GM23338 (cell line): ENCODE measurements at regions not wholly inside any gene's neighbourhood (a gene's known extent, or its start where the extent isn't known, plus 50 kb on each side); places are given as distances from the start of the nearest gene placed in this dataset.

Experiments
- ATAC-seq: fragments of 200-7000 bp; cut with Tn5 transposase; 3 replicates; pipeline ENCODE4 v1.9.1; 2020
- DNase-seq: peaks from one replicate; pipeline ENCODE4 v3.0.0-alpha.2; 2015; ENCODE audit warnings: low spot score
- H2AFZ ChIP-seq: fragments of 200-600 bp; sonication (generic); 2 replicates; pipeline ENCODE4 v1.8.0; 2016; ENCODE audit warnings: antibody characterized with exemption, mild to moderate bottlenecking, moderate library complexity
- H3F3A ChIP-seq: fragments of 200-600 bp; sonication (generic); replicated peaks from 2 replicates; pipeline ENCODE4 v1.8.0; 2017; ENCODE audit warnings: antibody characterized with exemption, mixed run types, low read depth
- H3K27ac ChIP-seq: fragments of 200-600 bp; sonication (generic); 2 replicates; pipeline ENCODE4 v1.6.1; 2016; ENCODE audit warnings: low read depth
- H3K27me3 ChIP-seq: fragments of 200-600 bp; sonication (generic); 2 replicates; pipeline ENCODE4 v1.8.0; 2016; ENCODE audit warnings: mild to moderate bottlenecking, mixed run types, moderate library complexity; ENCODE audit not compliant: insufficient read depth
- H3K36me3 ChIP-seq: fragments of 200-600 bp; sonication (generic); 2 replicates; pipeline ENCODE4 v1.8.0; 2016; ENCODE audit warnings: mild to moderate bottlenecking; ENCODE audit not compliant: insufficient read depth
- H3K4me1 ChIP-seq: fragments of 200-600 bp; sonication (generic); 2 replicates; pipeline ENCODE4 v1.8.0; 2016; ENCODE audit warnings: mild to moderate bottlenecking, moderate library complexity; ENCODE audit not compliant: insufficient read depth
- H3K4me2 ChIP-seq: fragments of 200-600 bp; sonication (generic); 2 replicates; pipeline ENCODE4 v1.7.1; 2017; ENCODE audit warnings: mixed run types
- H3K4me3 ChIP-seq: fragments of 200-600 bp; sonication (generic); 2 replicates; pipeline ENCODE4 v1.6.1; 2016; ENCODE audit warnings: mixed run types
- H3K79me2 ChIP-seq: fragments of 200-600 bp; sonication (generic); replicated peaks from 2 replicates; pipeline ENCODE4 v1.8.0; 2017; ENCODE audit warnings: mild to moderate bottlenecking; ENCODE audit not compliant: insufficient read depth
- H3K9me2 ChIP-seq: fragments of 200-600 bp; sonication (generic); 2 replicates; pipeline ENCODE4 v1.8.0; 2017; ENCODE audit not compliant: insufficient read depth
- H4K20me1 ChIP-seq: fragments of 200-600 bp; sonication (generic); replicated peaks from 2 replicates; pipeline ENCODE4 v1.8.0; 2017; ENCODE audit warnings: mild to moderate bottlenecking; ENCODE audit not compliant: insufficient read depth
- H3K27ac Mint-ChIP-seq: 2 replicates; pipeline ENCODE4 v1.8.0; 2020; ENCODE audit warnings: inconsistent platforms, mild to moderate bottlenecking, moderate library complexity, mixed read lengths
- H3K27me3 Mint-ChIP-seq: 3 replicates; pipeline ENCODE4 v1.8.0; 2022; ENCODE audit warnings: low read depth, mild to moderate bottlenecking, moderate library complexity, mixed read lengths, inconsistent platforms; ENCODE audit not compliant: insufficient read depth, poor library complexity
- H3K36me3 Mint-ChIP-seq: 3 replicates; pipeline ENCODE4 v1.8.0; 2021; ENCODE audit warnings: low read depth, mild to moderate bottlenecking, inconsistent platforms, moderate library complexity, mixed read lengths
- H3K4me1 Mint-ChIP-seq: 3 replicates; pipeline ENCODE4 v1.8.0; 2020; ENCODE audit warnings: mild to moderate bottlenecking, inconsistent platforms, mixed read lengths
- H3K4me3 Mint-ChIP-seq: 3 replicates; pipeline ENCODE4 v1.8.0; 2021; ENCODE audit warnings: moderate library complexity, mild to moderate bottlenecking, inconsistent platforms, mixed read lengths
- H3K9me3 Mint-ChIP-seq: 3 replicates; pipeline ENCODE4 v1.8.0; 2020; ENCODE audit warnings: moderate library complexity, mild to moderate bottlenecking, inconsistent platforms, mixed read lengths
- CREB1 ChIP-seq: fragments of 250-450 bp; sonication (Bioruptor Pico); IDR thresholded peaks from 2 replicates; pipeline ENCODE4 v1.5.0; 2020; ENCODE audit warnings: low read depth, mild to moderate bottlenecking, moderate library complexity
- CTCF ChIP-seq, 2 experiments: fragments of 200-600 bp in 1 of 2; sonication (generic) in 1 of 2; conservative IDR thresholded peaks; 2 replicates each; pipeline versions ENCODE4 v1.5.1 to v1.6.1; 2016 to 2017; ENCODE audit warnings: antibody characterized with exemption in 2 of 2, low read depth in 2 of 2, mild to moderate bottlenecking in 2 of 2, moderate library complexity in 1 of 2
- EZH2phosphoT487 ChIP-seq: fragments of 200-600 bp; sonication (generic); IDR thresholded peaks from one replicate; pipeline ENCODE4 v1.8.1; 2018; ENCODE audit warnings: antibody characterized with exemption; ENCODE audit not compliant: unreplicated experiment
- NANOG ChIP-seq: IDR thresholded peaks from 2 replicates; pipeline ENCODE4 v1.6.1; 2016; ENCODE audit warnings: antibody characterized with exemption, borderline replicate concordance
- ZNF114 ChIP-seq: fragments of 250-450 bp; sonication (Bioruptor Pico); IDR thresholded peaks from 2 replicates; pipeline ENCODE4 v1.5.0; 2020; ENCODE audit warnings: mild to moderate bottlenecking, moderate library complexity
- ZNF331 ChIP-seq: fragments of 250-450 bp; sonication (Bioruptor Pico); IDR thresholded peaks from 2 replicates; pipeline ENCODE4 v1.5.0; 2020; ENCODE audit warnings: low read depth, mild to moderate bottlenecking, moderate library complexity
- TF ChIP-seq, protein P1 (sequence below): IDR thresholded peaks from one replicate; pipeline ENCODE4 v1.6.1; 2018; ENCODE audit warnings: antibody characterized with exemption; ENCODE audit not compliant: unreplicated experiment
- TF ChIP-seq, protein P2 (sequence below): fragments of 250-450 bp; sonication (Bioruptor Pico); IDR thresholded peaks from 2 replicates; pipeline ENCODE4 v1.5.0; 2020; ENCODE audit warnings: mild to moderate bottlenecking, moderate library complexity

DNA sequence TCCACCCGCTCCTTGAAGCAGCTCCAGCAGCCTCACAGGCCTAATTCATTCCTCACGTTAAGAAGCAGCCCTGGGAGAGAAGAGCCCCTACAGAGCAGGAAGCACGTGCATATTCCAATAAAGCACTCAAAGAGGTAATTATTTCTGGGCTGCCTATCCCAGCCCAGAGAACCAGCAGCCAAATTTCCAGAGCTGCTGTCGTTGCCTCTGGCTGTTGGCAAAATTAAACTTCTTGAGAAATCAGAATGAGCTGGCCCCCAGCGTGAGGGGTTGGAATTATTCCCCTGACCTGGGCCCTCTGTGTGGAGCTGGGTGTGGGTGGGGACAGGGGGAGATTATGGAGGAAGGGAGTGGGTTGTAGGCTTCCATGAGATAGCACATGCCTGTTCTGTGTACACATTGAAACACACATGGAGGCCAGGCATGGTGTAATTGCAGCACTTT lies 86.8 kb upstream of the HSPA9 start:
- H3K36me3 Mint-ChIP-seq: no peaks in the 10 kb centered on the region
- peaks cover 22% of the 10 kb centered on the region for H3K4me1 Mint-ChIP-seq
- TF ChIP-seq CREB1 (CRISPR knock-in tag) (no peak), ZNF331 (CRISPR knock-in tag) (no peak), CTCF (conservative IDR thresholded peaks at IDR 0.05; ENCODE audit: low read depth in 2 of 2) (no peak), ZNF114 (no peak), NANOG (no peak), EZH2phosphoT487 (no peak)
- TF ChIP-seq, protein P1, sequence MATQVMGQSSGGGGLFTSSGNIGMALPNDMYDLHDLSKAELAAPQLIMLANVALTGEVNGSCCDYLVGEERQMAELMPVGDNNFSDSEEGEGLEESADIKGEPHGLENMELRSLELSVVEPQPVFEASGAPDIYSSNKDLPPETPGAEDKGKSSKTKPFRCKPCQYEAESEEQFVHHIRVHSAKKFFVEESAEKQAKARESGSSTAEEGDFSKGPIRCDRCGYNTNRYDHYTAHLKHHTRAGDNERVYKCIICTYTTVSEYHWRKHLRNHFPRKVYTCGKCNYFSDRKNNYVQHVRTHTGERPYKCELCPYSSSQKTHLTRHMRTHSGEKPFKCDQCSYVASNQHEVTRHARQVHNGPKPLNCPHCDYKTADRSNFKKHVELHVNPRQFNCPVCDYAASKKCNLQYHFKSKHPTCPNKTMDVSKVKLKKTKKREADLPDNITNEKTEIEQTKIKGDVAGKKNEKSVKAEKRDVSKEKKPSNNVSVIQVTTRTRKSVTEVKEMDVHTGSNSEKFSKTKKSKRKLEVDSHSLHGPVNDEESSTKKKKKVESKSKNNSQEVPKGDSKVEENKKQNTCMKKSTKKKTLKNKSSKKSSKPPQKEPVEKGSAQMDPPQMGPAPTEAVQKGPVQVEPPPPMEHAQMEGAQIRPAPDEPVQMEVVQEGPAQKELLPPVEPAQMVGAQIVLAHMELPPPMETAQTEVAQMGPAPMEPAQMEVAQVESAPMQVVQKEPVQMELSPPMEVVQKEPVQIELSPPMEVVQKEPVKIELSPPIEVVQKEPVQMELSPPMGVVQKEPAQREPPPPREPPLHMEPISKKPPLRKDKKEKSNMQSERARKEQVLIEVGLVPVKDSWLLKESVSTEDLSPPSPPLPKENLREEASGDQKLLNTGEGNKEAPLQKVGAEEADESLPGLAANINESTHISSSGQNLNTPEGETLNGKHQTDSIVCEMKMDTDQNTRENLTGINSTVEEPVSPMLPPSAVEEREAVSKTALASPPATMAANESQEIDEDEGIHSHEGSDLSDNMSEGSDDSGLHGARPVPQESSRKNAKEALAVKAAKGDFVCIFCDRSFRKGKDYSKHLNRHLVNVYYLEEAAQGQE: no peak
- TF ChIP-seq, protein P2, sequence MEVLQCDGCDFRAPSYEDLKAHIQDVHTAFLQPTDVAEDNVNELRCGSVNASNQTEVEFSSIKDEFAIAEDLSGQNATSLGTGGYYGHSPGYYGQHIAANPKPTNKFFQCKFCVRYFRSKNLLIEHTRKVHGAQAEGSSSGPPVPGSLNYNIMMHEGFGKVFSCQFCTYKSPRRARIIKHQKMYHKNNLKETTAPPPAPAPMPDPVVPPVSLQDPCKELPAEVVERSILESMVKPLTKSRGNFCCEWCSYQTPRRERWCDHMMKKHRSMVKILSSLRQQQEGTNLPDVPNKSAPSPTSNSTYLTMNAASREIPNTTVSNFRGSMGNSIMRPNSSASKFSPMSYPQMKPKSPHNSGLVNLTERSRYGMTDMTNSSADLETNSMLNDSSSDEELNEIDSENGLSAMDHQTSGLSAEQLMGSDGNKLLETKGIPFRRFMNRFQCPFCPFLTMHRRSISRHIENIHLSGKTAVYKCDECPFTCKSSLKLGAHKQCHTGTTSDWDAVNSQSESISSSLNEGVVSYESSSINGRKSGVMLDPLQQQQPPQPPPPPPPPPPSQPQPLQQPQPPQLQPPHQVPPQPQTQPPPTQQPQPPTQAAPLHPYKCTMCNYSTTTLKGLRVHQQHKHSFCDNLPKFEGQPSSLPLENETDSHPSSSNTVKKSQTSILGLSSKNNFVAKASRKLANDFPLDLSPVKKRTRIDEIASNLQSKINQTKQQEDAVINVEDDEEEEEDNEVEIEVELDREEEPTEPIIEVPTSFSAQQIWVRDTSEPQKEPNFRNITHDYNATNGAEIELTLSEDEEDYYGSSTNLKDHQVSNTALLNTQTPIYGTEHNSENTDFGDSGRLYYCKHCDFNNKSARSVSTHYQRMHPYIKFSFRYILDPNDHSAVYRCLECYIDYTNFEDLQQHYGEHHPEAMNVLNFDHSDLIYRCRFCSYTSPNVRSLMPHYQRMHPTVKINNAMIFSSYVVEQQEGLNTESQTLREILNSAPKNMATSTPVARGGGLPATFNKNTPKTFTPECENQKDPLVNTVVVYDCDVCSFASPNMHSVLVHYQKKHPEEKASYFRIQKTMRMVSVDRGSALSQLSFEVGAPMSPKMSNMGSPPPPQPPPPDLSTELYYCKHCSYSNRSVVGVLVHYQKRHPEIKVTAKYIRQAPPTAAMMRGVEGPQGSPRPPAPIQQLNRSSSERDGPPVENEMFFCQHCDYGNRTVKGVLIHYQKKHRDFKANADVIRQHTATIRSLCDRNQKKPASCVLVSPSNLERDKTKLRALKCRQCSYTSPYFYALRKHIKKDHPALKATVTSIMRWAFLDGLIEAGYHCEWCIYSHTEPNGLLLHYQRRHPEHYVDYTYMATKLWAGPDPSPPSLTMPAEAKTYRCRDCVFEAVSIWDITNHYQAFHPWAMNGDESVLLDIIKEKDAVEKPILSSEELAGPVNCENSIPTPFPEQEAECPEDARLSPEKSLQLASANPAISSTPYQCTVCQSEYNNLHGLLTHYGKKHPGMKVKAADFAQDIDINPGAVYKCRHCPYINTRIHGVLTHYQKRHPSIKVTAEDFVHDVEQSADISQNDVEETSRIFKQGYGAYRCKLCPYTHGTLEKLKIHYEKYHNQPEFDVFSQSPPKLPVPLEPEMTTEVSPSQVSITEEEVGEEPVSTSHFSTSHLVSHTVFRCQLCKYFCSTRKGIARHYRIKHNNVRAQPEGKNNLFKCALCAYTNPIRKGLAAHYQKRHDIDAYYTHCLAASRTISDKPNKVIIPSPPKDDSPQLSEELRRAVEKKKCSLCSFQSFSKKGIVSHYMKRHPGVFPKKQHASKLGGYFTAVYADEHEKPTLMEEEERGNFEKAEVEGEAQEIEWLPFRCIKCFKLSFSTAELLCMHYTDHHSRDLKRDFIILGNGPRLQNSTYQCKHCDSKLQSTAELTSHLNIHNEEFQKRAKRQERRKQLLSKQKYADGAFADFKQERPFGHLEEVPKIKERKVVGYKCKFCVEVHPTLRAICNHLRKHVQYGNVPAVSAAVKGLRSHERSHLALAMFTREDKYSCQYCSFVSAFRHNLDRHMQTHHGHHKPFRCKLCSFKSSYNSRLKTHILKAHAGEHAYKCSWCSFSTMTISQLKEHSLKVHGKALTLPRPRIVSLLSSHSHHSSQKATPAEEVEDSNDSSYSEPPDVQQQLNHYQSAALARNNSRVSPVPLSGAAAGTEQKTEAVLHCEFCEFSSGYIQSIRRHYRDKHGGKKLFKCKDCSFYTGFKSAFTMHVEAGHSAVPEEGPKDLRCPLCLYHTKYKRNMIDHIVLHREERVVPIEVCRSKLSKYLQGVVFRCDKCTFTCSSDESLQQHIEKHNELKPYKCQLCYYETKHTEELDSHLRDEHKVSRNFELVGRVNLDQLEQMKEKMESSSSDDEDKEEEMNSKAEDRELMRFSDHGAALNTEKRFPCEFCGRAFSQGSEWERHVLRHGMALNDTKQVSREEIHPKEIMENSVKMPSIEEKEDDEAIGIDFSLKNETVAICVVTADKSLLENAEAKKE (CRISPR knock-in tag): no peak

More for the DNA sequence above, 86.8 kb upstream of the HSPA9 start:
- Histone ChIP-seq H2AFZ (peak overlapping the region; percentile 89), H4K20me1 (no peaks in the 10 kb centered on the region), H3K27ac (no peak overlapping the region), H3K4me3 (no peak overlapping the region), H3K79me2 (no peaks in the 10 kb centered on the region), H3F3A (no peaks in the 10 kb centered on the region), H3K27me3 (no peaks in the 10 kb centered on the region), H3K4me1 (no peaks in the 10 kb centered on the region), H3K4me2 (no peak overlapping the region), H3K36me3 (no peaks in the 10 kb centered on the region), H3K9me2 (no peaks in the 10 kb centered on the region)
- no peaks in the 10 kb centered on the region; the same call in 2 of the 3 replicates for H3K9me3 Mint-ChIP-seq
- no peak for DNase-seq
- H3K4me3 Mint-ChIP-seq: no peak overlapping the region
- peak; percentile 18; the same call in 2 of the 3 replicates for ATAC-seq
- H3K27ac Mint-ChIP-seq: no peak overlapping the region
- H3K27me3 Mint-ChIP-seq: peaks cover 10% of the 10 kb centered on the region
